ENCODE measurements at regions not wholly inside any gene's neighbourhood (a gene's known extent, or its start where the extent isn't known, plus 50 kb on each side); places are given as distances from the start of the nearest gene placed in this dataset.

- no peak for TF ChIP-seq CBX3 (IDR thresholded peaks at IDR 0.05; ENCODE audit: borderline replicate concordance, low read depth)
- no peak for TF ChIP-seq HDGF (IDR thresholded peaks at IDR 0.05)
- TF ChIP-seq CREB1 (IDR thresholded peaks at IDR 0.05; ENCODE audit: low read depth) = no peak
Observed at GRCh38 chr14:87233806-87234384, 759.1 kb downstream of the GALC start (continued).

- WGBS (ENCODE audit: insufficient coverage, insufficient replicate concordance, low lambda C conversion rate, missing lambda C conversion rate) = 51% methylated on average over 2 of the region's 2 CpGs
- Histone ChIP-seq H4K20me1 (ENCODE audit: control insufficient read depth, insufficient read depth) (no peaks in the 10 kb centered on the region), H3K4me3 (no peak overlapping the region), H3K36me3 (ENCODE audit: control insufficient read depth in 2 of 2, insufficient read depth in 2 of 2, low read length in 1 of 2) (no peaks in the 10 kb centered on the region), H3K9me3 (replicated peaks; ENCODE audit: control insufficient read depth, insufficient read depth, low read length) (no peaks in the 10 kb centered on the region; the same call in 2 of the 3 replicates), H3K4me2 (ENCODE audit: control insufficient read depth, insufficient read depth) (no peak overlapping the region), H3K4me1 (ENCODE audit: control insufficient read depth, insufficient read depth, low read length) (no peaks in the 10 kb centered on the region), H3K9ac (ENCODE audit: control insufficient read depth, insufficient read depth, low read length) (no peak overlapping the region), H3K27me3 (replicated peaks in 1 of 2; ENCODE audit: control insufficient read depth in 2 of 2, insufficient read depth in 2 of 2, low read length in 1 of 2) (no peaks in the 10 kb centered on the region), H2AFZ (ENCODE audit: control insufficient read depth, low read depth, low read length) (no peak overlapping the region), H3K79me2 (ENCODE audit: control insufficient read depth, insufficient read depth, low read length) (no peaks in the 10 kb centered on the region), H3K27ac (ENCODE audit: control insufficient read depth, insufficient read depth) (no peak overlapping the region)
- FAIRE-seq (no peak), ATAC-seq (no peak), DNase-seq (ENCODE audit: low read depth, low spot score) (no peak)
- ChIA-PET RAD21 (ENCODE audit: unreplicated experiment) (no interaction called here), CTCF (no interaction called here), SMC1A (ENCODE audit: uncharacterized antibody, unreplicated experiment) (interaction anchor here (1.0 kb wide), 1 partner anchor 32 kb away, joined by 3 read pairs; no protein-coding TSS in a partner anchor), POLR2A (no interaction called here)
- BruUV-seq (replicated peaks) = no TSS peak
- no peak for TF ChIP-seq MTA2 (IDR thresholded peaks at IDR 0.05; ENCODE audit: low read depth)
- TF ChIP-seq ZSCAN29 (IDR thresholded peaks at IDR 0.05) = no peak
- TF ChIP-seq NR2C1 (IDR thresholded peaks at IDR 0.05) = no peak
- TF ChIP-seq, protein P1, sequence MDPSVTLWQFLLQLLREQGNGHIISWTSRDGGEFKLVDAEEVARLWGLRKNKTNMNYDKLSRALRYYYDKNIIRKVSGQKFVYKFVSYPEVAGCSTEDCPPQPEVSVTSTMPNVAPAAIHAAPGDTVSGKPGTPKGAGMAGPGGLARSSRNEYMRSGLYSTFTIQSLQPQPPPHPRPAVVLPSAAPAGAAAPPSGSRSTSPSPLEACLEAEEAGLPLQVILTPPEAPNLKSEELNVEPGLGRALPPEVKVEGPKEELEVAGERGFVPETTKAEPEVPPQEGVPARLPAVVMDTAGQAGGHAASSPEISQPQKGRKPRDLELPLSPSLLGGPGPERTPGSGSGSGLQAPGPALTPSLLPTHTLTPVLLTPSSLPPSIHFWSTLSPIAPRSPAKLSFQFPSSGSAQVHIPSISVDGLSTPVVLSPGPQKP (IDR thresholded peaks at IDR 0.05; ENCODE audit: low read depth, low read length) = no peak
- no peak for TF ChIP-seq ZNF217 (IDR thresholded peaks at IDR 0.05)
- no peak for TF ChIP-seq TAF1 (IDR thresholded peaks at IDR 0.05; ENCODE audit: borderline replicate concordance, low read depth, low read length)
- TF ChIP-seq, protein P2, sequence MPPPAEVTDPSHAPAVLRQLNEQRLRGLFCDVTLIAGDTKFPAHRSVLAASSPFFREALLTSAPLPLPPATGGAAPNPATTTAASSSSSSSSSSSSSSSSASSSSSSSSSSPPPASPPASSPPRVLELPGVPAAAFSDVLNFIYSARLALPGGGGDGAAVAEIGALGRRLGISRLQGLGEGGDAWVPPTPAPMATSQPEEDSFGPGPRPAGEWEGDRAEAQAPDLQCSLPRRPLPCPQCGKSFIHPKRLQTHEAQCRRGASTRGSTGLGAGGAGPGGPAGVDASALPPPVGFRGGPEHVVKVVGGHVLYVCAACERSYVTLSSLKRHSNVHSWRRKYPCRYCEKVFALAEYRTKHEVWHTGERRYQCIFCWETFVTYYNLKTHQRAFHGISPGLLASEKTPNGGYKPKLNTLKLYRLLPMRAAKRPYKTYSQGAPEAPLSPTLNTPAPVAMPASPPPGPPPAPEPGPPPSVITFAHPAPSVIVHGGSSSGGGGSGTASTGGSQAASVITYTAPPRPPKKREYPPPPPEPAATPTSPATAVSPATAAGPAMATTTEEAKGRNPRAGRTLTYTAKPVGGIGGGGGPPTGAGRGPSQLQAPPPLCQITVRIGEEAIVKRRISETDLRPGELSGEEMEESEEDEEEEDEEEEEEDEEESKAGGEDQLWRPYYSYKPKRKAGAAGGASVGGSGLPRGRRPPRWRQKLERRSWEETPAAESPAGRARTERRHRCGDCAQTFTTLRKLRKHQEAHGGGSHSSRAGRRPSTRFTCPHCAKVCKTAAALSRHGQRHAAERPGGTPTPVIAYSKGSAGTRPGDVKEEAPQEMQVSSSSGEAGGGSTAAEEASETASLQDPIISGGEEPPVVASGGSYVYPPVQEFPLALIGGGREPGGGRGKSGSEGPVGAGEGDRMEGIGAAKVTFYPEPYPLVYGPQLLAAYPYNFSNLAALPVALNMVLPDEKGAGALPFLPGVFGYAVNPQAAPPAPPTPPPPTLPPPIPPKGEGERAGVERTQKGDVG (CRISPR knock-in tag; IDR thresholded peaks at IDR 0.05) = no peak
- in situ Hi-C loops (cut with MboI) (no loop called here), intact Hi-C loops (cut with micrococcal nuclease; ENCODE audit: unreplicated experiment) (no loop called here)
Observed at GRCh38 chr14:87233266-87233665, 759.7 kb downstream of the GALC start.
